HL-60 (cell line): ENCODE measurements at regions not wholly inside any gene's neighbourhood (a gene's known extent, or its start where the extent isn't known, plus 50 kb on each side); places are given as distances from the start of the nearest gene placed in this dataset.

Source experiments
- DNase-seq, 2 experiments: peaks; one replicate each; pipeline ENCODE4 v3.0.0-alpha.2; 2010 to 2020; ENCODE audit warnings: low read depth in 1 of 2, low spot score in 1 of 2
- H3K27ac ChIP-seq: fragments of 250-450 bp; sonication (Bioruptor Pico); replicated peaks from 2 replicates; pipeline ENCODE4 v1.5.1; 2020; ENCODE audit warnings: mild to moderate bottlenecking, moderate library complexity
- H3K27me3 ChIP-seq: fragments of 250-450 bp; sonication (Bioruptor Pico); 2 replicates; pipeline ENCODE4 v1.5.1; 2021; ENCODE audit warnings: mild to moderate bottlenecking, moderate library complexity; ENCODE audit not compliant: insufficient read depth, poor library complexity, severe bottlenecking
- H3K4me3 ChIP-seq: replicated peaks from 2 replicates; pipeline ENCODE4 v1.5.1; 2011; ENCODE audit warnings: mild to moderate bottlenecking, control low read depth, low read length; ENCODE audit not compliant: insufficient read depth
- GABPA ChIP-seq: IDR thresholded peaks from 2 replicates; pipeline ENCODE4 v1.6.1; 2012; ENCODE audit warnings: low read depth
- POLR2AphosphoS5 ChIP-seq: IDR thresholded peaks from 2 replicates; pipeline ENCODE4 v1.6.1; 2012; ENCODE audit warnings: low read depth
- SPI1 ChIP-seq: IDR thresholded peaks from 2 replicates; pipeline ENCODE4 v1.6.1; 2012; ENCODE audit warnings: low read depth, mild to moderate bottlenecking, borderline replicate concordance
- TF ChIP-seq, protein P1 (sequence below): IDR thresholded peaks from 2 replicates; pipeline ENCODE4 v1.6.1; 2012; ENCODE audit warnings: low read depth; ENCODE audit not compliant: insufficient replicate concordance
- TF ChIP-seq, protein P2 (sequence below): IDR thresholded peaks from one replicate; pipeline ENCODE4 v1.5.1; 2011; ENCODE audit warnings: low read length, control low read depth, inconsistent platforms; ENCODE audit not compliant: insufficient read depth

DNA sequence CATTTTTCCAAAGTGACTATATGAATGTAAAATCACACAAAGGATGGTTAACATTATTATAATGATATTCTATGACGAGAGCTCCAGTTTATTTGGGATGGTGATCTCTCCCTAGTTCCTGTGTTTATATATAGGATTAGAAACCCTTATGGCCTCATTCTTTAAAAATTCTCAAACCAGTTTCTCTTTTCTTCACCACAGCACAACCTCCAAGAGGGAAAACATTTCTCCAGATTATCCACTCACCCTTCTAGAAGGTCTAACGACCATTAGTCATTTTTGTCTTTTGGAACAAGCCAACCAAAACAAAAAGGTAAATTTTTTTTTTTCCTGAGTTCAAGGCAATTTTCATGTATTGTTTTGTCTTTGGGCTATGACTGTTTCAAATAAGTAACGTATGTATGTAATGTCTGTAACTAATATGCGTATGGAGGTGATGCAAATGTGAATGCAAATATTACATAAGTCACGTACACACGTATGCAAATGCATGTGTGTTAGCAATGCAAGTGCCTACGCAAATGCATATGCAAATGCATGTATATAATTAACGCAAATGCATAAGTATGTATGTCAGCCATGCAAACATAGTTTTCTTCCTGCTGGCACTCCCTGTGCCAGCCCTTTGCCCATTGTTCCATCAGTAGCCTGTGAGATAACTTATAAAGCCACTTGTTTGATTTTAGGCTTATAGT lies 72.5 kb upstream of the MORC3 start:
- DNase-seq, result no peak
- no peak overlapping the region for H3K27ac ChIP-seq
- H3K4me3 ChIP-seq, result no peak overlapping the region
- H3K27me3 ChIP-seq, result no peaks in the 10 kb centered on the region
- TF ChIP-seq, protein P1, sequence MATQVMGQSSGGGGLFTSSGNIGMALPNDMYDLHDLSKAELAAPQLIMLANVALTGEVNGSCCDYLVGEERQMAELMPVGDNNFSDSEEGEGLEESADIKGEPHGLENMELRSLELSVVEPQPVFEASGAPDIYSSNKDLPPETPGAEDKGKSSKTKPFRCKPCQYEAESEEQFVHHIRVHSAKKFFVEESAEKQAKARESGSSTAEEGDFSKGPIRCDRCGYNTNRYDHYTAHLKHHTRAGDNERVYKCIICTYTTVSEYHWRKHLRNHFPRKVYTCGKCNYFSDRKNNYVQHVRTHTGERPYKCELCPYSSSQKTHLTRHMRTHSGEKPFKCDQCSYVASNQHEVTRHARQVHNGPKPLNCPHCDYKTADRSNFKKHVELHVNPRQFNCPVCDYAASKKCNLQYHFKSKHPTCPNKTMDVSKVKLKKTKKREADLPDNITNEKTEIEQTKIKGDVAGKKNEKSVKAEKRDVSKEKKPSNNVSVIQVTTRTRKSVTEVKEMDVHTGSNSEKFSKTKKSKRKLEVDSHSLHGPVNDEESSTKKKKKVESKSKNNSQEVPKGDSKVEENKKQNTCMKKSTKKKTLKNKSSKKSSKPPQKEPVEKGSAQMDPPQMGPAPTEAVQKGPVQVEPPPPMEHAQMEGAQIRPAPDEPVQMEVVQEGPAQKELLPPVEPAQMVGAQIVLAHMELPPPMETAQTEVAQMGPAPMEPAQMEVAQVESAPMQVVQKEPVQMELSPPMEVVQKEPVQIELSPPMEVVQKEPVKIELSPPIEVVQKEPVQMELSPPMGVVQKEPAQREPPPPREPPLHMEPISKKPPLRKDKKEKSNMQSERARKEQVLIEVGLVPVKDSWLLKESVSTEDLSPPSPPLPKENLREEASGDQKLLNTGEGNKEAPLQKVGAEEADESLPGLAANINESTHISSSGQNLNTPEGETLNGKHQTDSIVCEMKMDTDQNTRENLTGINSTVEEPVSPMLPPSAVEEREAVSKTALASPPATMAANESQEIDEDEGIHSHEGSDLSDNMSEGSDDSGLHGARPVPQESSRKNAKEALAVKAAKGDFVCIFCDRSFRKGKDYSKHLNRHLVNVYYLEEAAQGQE, result no peak
- TF ChIP-seq GABPA (no peak), SPI1 (no peak), POLR2AphosphoS5 (no peak)
- TF ChIP-seq, protein P2, sequence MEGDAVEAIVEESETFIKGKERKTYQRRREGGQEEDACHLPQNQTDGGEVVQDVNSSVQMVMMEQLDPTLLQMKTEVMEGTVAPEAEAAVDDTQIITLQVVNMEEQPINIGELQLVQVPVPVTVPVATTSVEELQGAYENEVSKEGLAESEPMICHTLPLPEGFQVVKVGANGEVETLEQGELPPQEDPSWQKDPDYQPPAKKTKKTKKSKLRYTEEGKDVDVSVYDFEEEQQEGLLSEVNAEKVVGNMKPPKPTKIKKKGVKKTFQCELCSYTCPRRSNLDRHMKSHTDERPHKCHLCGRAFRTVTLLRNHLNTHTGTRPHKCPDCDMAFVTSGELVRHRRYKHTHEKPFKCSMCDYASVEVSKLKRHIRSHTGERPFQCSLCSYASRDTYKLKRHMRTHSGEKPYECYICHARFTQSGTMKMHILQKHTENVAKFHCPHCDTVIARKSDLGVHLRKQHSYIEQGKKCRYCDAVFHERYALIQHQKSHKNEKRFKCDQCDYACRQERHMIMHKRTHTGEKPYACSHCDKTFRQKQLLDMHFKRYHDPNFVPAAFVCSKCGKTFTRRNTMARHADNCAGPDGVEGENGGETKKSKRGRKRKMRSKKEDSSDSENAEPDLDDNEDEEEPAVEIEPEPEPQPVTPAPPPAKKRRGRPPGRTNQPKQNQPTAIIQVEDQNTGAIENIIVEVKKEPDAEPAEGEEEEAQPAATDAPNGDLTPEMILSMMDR, result no peak

DNA sequence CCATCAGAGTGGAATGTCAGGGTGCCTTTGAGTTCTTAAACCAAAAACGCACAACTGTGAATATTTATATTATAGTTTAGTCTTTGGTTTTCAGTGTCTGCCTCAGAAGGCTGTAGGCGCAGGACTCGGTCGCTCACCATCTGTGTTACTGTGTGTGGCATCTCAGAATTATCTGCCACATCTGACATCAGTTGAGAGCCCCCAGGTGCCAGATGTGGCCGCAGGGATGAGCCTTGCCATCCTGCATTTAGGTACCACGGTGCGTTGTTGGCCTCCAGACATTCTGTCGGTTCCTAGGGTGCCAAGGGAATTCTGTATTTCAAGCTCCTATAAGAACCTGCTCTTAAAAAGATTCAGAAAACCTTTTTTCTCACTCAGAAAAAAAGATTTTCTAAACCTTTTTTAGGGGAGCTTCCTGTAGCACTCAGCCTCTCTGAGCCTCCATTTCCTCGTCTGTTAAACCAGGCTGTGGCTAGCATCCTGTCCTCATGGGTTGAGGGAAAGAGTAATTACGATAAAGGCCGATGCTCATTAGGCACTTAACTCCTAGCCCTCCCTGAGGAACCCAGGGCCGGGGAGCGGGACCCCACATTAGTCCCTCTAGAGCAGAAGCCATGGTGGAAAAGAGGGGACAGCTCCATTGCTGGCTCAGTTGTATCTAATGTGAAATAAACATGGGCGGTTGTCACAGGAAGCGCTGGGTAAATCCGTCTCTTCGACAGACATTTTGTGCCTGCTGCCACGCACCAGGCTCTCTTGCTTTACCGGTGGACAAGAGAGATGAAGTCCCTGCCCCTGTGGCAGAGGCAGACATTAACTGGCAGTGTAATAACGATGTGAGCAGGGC lies 70.2 kb upstream of the MORC3 start:
- no peak for TF ChIP-seq POLR2AphosphoS5
- no peak for TF ChIP-seq GABPA
- TF ChIP-seq SPI1, result no peak
- TF ChIP-seq, protein P2, result no peak
- TF ChIP-seq, protein P1, result no peak
- no peak for DNase-seq
- H3K4me3 ChIP-seq, result no peak overlapping the region
- H3K27me3 ChIP-seq, result no peaks in the 10 kb centered on the region
- H3K27ac ChIP-seq, result no peak overlapping the region

DNA sequence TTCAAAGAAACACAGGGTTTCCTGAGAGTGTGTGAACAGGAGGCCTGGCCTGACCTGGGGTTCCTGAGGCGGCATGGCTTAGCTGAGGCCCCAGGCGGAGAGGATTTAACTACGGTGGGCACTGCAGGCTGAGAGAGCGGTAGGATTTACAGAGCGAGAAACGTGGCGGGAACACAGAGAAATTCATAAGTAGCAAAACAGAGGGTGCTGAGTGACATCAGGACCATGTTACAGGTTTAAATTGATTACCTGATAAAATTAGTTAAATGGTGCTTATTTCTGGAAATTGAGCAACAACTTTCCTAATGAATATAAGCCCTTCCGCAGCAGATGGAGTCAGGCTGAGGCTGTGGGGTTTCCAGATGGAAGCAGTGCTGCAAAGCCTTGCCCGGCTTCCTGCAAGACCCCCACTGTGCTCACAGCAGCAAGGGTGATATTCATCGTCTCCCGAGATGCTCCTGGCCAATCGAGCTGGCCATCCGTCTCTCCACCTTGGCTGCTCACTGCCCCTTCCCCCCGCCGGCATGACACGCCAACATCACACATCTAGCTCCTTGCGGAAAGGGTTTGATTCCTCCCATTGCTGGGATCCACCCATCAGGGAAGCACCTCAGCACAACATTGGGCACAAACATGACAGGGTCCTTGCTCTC lies 69.4 kb upstream of the MORC3 start:
- H3K27me3 ChIP-seq, result no peaks in the 10 kb centered on the region
- H3K4me3 ChIP-seq, result no peak overlapping the region
- no peak for DNase-seq
- no peak for TF ChIP-seq POLR2AphosphoS5
- TF ChIP-seq SPI1, result no peak
- TF ChIP-seq, protein P2, result no peak
- TF ChIP-seq, protein P1, result no peak
- TF ChIP-seq GABPA, result no peak
- H3K27ac ChIP-seq, result no peak overlapping the region
